Smooth muscle cell (in vitro differentiated cells): ENCODE measurements at regions not wholly inside any gene's neighbourhood (a gene's known extent, or its start where the extent isn't known, plus 50 kb on each side); places are given as distances from the start of the nearest gene placed in this dataset.

Source experiments
- DNase-seq: peaks from one replicate; lab custom pipeline; 2025; ENCODE audit not compliant: unreplicated experiment; lab: John Stamatoyannopoulos, UW
- H2AFZ ChIP-seq: fragments of 200-600 bp; sonication (generic); 2 replicates; pipeline ENCODE4 v1.6.0; 2016; ENCODE audit warnings: antibody characterized with exemption, low read depth, mild to moderate bottlenecking
- H3F3A ChIP-seq: fragments of 200-600 bp; sonication (generic); 2 replicates; pipeline ENCODE4 v1.6.0; 2017; ENCODE audit warnings: antibody characterized with exemption, low read depth
- H3K27ac ChIP-seq: fragments of 200-600 bp; sonication (generic); 2 replicates; pipeline ENCODE4 v1.5.1; 2016; ENCODE audit warnings: low read depth, mild to moderate bottlenecking
- H3K27me3 ChIP-seq: fragments of 200-600 bp; sonication (generic); 2 replicates; pipeline ENCODE4 v1.6.1; 2016; ENCODE audit warnings: low read depth, mild to moderate bottlenecking
- H3K36me3 ChIP-seq: fragments of 200-600 bp; sonication (generic); 2 replicates; pipeline ENCODE4 v1.5.1; 2016; ENCODE audit warnings: low read depth
- H3K4me1 ChIP-seq: fragments of 200-600 bp; sonication (generic); 2 replicates; pipeline ENCODE4 v1.5.1; 2016; ENCODE audit warnings: low read depth
- H3K4me2 ChIP-seq: fragments of 200-600 bp; sonication (generic); 2 replicates; pipeline ENCODE4 v1.6.0; 2016; ENCODE audit warnings: mild to moderate bottlenecking
- H3K4me3 ChIP-seq: fragments of 200-600 bp; sonication (generic); 2 replicates; pipeline ENCODE4 v1.5.1; 2016; ENCODE audit warnings: mild to moderate bottlenecking
- H3K79me2 ChIP-seq: fragments of 200-600 bp; sonication (generic); 2 replicates; pipeline ENCODE4 v1.6.0; 2016; ENCODE audit warnings: low read depth, mild to moderate bottlenecking
- H3K9ac ChIP-seq: fragments of 200-600 bp; sonication (generic); 2 replicates; pipeline ENCODE4 v1.6.0; 2016; ENCODE audit warnings: low read depth
- H3K9me3 ChIP-seq: fragments of 200-600 bp; sonication (generic); replicated peaks from 2 replicates; pipeline ENCODE4 v1.5.1; 2016; ENCODE audit warnings: low read depth
- H4K20me1 ChIP-seq: fragments of 200-600 bp; sonication (generic); 2 replicates; pipeline ENCODE4 v1.6.0; 2016; ENCODE audit warnings: low read depth
- CTCF ChIP-seq: fragments of 200-600 bp; sonication (generic); IDR thresholded peaks from 2 replicates; pipeline ENCODE4 v1.5.1; 2017; ENCODE audit warnings: borderline replicate concordance, mild to moderate bottlenecking, antibody characterized with exemption; ENCODE audit not compliant: insufficient read depth, poor library complexity, severe bottlenecking
- WGBS: methylation state at CpG from one replicate; pipeline ENCODE4 v1.1.7; 2016; ENCODE audit warnings: low lambda C conversion rate; 5-methylcytosine and 5-hydroxymethylcytosine counted together

GRCh38 chr13:38419312-38419873, 69.7 kb downstream of the UFM1 start:
- H3K4me3 ChIP-seq: no peak overlapping the region
- no peaks in the 10 kb centered on the region for H3K4me1 ChIP-seq
- WGBS: 88% methylated on average over 3 of the region's 3 CpGs
- H3K36me3 ChIP-seq: no peaks in the 10 kb centered on the region
- H3K27me3 ChIP-seq: no peaks in the 10 kb centered on the region
- no peak overlapping the region for H3K9ac ChIP-seq
- no peak overlapping the region for H3K27ac ChIP-seq
- H2AFZ ChIP-seq: no peak overlapping the region
- TF ChIP-seq CTCF: no peak
- H3K79me2 ChIP-seq: no peaks in the 10 kb centered on the region
- DNase-seq: no peak
- no peaks in the 10 kb centered on the region for H3K9me3 ChIP-seq
- H3K4me2 ChIP-seq: no peak overlapping the region
- H4K20me1 ChIP-seq: no peaks in the 10 kb centered on the region
- no peaks in the 10 kb centered on the region for H3F3A ChIP-seq

- H3K4me2 ChIP-seq: no peak overlapping the region
- H3F3A ChIP-seq: no peaks in the 10 kb centered on the region
- no peaks in the 10 kb centered on the region for H3K79me2 ChIP-seq
- H3K4me1 ChIP-seq: no peaks in the 10 kb centered on the region
- H3K36me3 ChIP-seq: no peaks in the 10 kb centered on the region
- H3K27me3 ChIP-seq: no peaks in the 10 kb centered on the region
- H3K27ac ChIP-seq: no peak overlapping the region
- TF ChIP-seq CTCF: no peak
- DNase-seq: no peak
- no peaks in the 10 kb centered on the region for H4K20me1 ChIP-seq
- H2AFZ ChIP-seq: no peak overlapping the region
- WGBS: 89% methylated on average over 5 of the region's 5 CpGs
- H3K9ac ChIP-seq: no peak overlapping the region
- no peak overlapping the region for H3K4me3 ChIP-seq
- no peaks in the 10 kb centered on the region for H3K9me3 ChIP-seq
Measured at GRCh38 chr13:38421590-38422560, 72.2 kb downstream of the UFM1 start.

GRCh38 chr13:38429916-38430315, 80.3 kb downstream of the UFM1 start:
- H3K27ac ChIP-seq: no peak overlapping the region
- no peaks in the 10 kb centered on the region for H3K4me1 ChIP-seq
- no peaks in the 10 kb centered on the region for H3F3A ChIP-seq
- no peak overlapping the region for H3K9ac ChIP-seq
- H3K36me3 ChIP-seq: no peaks in the 10 kb centered on the region
- no peak for DNase-seq
- no peak overlapping the region for H3K4me2 ChIP-seq
- no peaks in the 10 kb centered on the region for H4K20me1 ChIP-seq
- no peaks in the 10 kb centered on the region for H3K27me3 ChIP-seq
- no peaks in the 10 kb centered on the region for H3K9me3 ChIP-seq
- WGBS: 100% methylated on average over 1 of the region's 1 CpG
- no peak for TF ChIP-seq CTCF
- no peaks in the 10 kb centered on the region for H3K79me2 ChIP-seq
- no peak overlapping the region for H2AFZ ChIP-seq
- no peak overlapping the region for H3K4me3 ChIP-seq
